Liver (tissue), 3 donors: ENCODE measurements at regions not wholly inside any gene's neighbourhood (a gene's known extent, or its start where the extent isn't known, plus 50 kb on each side); places are given as distances from the start of the nearest gene placed in this dataset.

Experiments used
- CTCF ChIP-seq: fragments of 150-350 bp; IDR thresholded peaks from 2 replicates; pipeline ENCODE4 v1.5.1; 2017; ENCODE audit warnings: improper control_type of control experiment, low read depth, low read length; ENCODE audit not compliant: missing input control
- TF ChIP-seq, protein P1 (sequence below): IDR thresholded peaks from 2 replicates; pipeline ENCODE4 v1.6.1; 2016; ENCODE audit warnings: antibody characterized with exemption
- donor health status: healthy.
- donor health status: healthy.

- TF ChIP-seq CTCF, result no peak
- TF ChIP-seq, protein P1, sequence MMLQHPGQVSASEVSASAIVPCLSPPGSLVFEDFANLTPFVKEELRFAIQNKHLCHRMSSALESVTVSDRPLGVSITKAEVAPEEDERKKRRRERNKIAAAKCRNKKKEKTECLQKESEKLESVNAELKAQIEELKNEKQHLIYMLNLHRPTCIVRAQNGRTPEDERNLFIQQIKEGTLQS, result no peak
Measured at GRCh38 chrX:134733591-134733990, 63.4 kb downstream of the PABIR2 start.
